Breast epithelium (tissue), 4 donors: ENCODE measurements at regions not wholly inside any gene's neighbourhood (a gene's known extent, or its start where the extent isn't known, plus 50 kb on each side); places are given as distances from the start of the nearest gene placed in this dataset.

Experiments used
- DNase-seq, 2 donors: peaks; one replicate each; pipeline ENCODE4 v3.0.0-alpha.2; 2019; ENCODE audit warnings: low spot score in 2 of 2
- H3K27ac ChIP-seq, 2 donors: fragments of 200-600 bp; sonication (generic) in 1 of 2; one replicate each; pipeline ENCODE4 v1.5.1; 2016 to 2019; ENCODE audit warnings: mild to moderate bottlenecking in 1 of 2
- H3K27me3 ChIP-seq, 2 donors: fragments of 200-600 bp; sonication (generic) in 1 of 2; one replicate each; pipeline versions ENCODE4 v1.5.1 to v1.6.0; 2017 to 2019; ENCODE audit warnings: control low read depth in 1 of 2, mild to moderate bottlenecking in 1 of 2
- H3K36me3 ChIP-seq: fragments of 200-600 bp; one replicate; pipeline ENCODE4 v1.5.1; 2019
- H3K4me1 ChIP-seq, 2 donors: fragments of 200-600 bp; sonication (generic); one replicate each; pipeline ENCODE4 v1.5.1; 2016 to 2019; ENCODE audit warnings: control low read depth in 1 of 2
- H3K4me3 ChIP-seq, 3 donors: fragments of 200-600 bp; sonication (generic); 1 replicate in 2 of 3; 2 replicates in 1 of 3; pipeline ENCODE4 v1.5.1; 2016 to 2019; ENCODE audit warnings: mild to moderate bottlenecking in 3 of 3, moderate library complexity in 2 of 3
- H3K9me3 ChIP-seq, 2 donors: fragments of 200-600 bp; sonication (generic) in 1 of 2; one replicate each; pipeline ENCODE4 v1.5.1; 2016 to 2019; ENCODE audit warnings: control low read depth in 1 of 2
- CTCF ChIP-seq, 3 donors: fragments of 450-650 bp; IDR thresholded peaks; one replicate each; pipeline ENCODE4 v1.5.1; 2016 to 2017; ENCODE audit warnings: antibody characterized with exemption in 3 of 3, mild to moderate bottlenecking in 3 of 3, moderate library complexity in 3 of 3
- POLR2A ChIP-seq: fragments of 450-650 bp; IDR thresholded peaks from one replicate; pipeline ENCODE4 v1.6.1; 2016; ENCODE audit warnings: antibody characterized with exemption, mild to moderate bottlenecking, moderate library complexity
- POLR2AphosphoS5 ChIP-seq, 3 donors: sonication (generic); formaldehyde crosslinking; IDR thresholded peaks; one replicate each; pipeline ENCODE4 v1.6.1; 2017; ENCODE audit warnings: antibody characterized with exemption in 3 of 3
- intact Hi-C: fragments of 100-400 bp; cut with DNase I; formaldehyde crosslinking; loops from one replicate; pipeline ENCODE4 v1.15.1; 2023; ENCODE audit warnings: low total_unique reads

GRCh38 chr5:166906991-166907713 is 1384.3 kb upstream of the WWC1 start:
- H3K4me1 ChIP-seq = no peaks in the 10 kb centered on the region
- no peaks in the 10 kb centered on the region for H3K27me3 ChIP-seq
- H3K9me3 ChIP-seq = no peaks in the 10 kb centered on the region
- TF ChIP-seq CTCF (IDR thresholded peaks at IDR 0.05) (no peak), POLR2AphosphoS5 (IDR thresholded peaks at IDR 0.05) (no peak), POLR2A (no peak)
- no peak for DNase-seq
- no peaks in the 10 kb centered on the region for H3K36me3 ChIP-seq
- intact Hi-C loops = no loop called here
- H3K4me3 ChIP-seq = no peak overlapping the region
- no peak overlapping the region for H3K27ac ChIP-seq

GRCh38 chr5:166909040-166909439 is 1382.4 kb upstream of the WWC1 start:
- no peaks in the 10 kb centered on the region for H3K27me3 ChIP-seq
- intact Hi-C loops = no loop called here
- no peaks in the 10 kb centered on the region for H3K9me3 ChIP-seq
- H3K36me3 ChIP-seq = no peaks in the 10 kb centered on the region
- H3K27ac ChIP-seq = no peak overlapping the region
- no peak overlapping the region for H3K4me3 ChIP-seq
- TF ChIP-seq POLR2A (no peak), CTCF (IDR thresholded peaks at IDR 0.05) (no peak), POLR2AphosphoS5 (IDR thresholded peaks at IDR 0.05) (no peak)
- DNase-seq = no peak
- no peaks in the 10 kb centered on the region for H3K4me1 ChIP-seq

- no peak for DNase-seq
- no peak for TF ChIP-seq POLR2A
- no peak for TF ChIP-seq POLR2AphosphoS5 (IDR thresholded peaks at IDR 0.05)
- no peak for TF ChIP-seq CTCF (IDR thresholded peaks at IDR 0.05)
These were observed 1381.5 kb upstream of the WWC1 start for GRCh38 chr5:166909926-166910325.

GRCh38 chr5:166910995-166911394 is 1380.5 kb upstream of the WWC1 start:
- Histone ChIP-seq H3K9me3 (no peaks in the 10 kb centered on the region), H3K36me3 (no peaks in the 10 kb centered on the region), H3K4me1 (no peaks in the 10 kb centered on the region), H3K27ac (no peak overlapping the region), H3K27me3 (no peaks in the 10 kb centered on the region), H3K4me3 (no peak overlapping the region)
- TF ChIP-seq CTCF (IDR thresholded peaks at IDR 0.05) (no peak), POLR2A (no peak), POLR2AphosphoS5 (IDR thresholded peaks at IDR 0.05) (no peak)
- intact Hi-C loops = no loop called here
- DNase-seq = no peak

More at GRCh38 chr5:166909926-166910325, 1381.5 kb upstream of the WWC1 start:
- no peak overlapping the region for H3K27ac ChIP-seq
- intact Hi-C loops = no loop called here
- H3K4me3 ChIP-seq = no peak overlapping the region
- no peaks in the 10 kb centered on the region for H3K36me3 ChIP-seq
- H3K9me3 ChIP-seq = no peaks in the 10 kb centered on the region
- H3K4me1 ChIP-seq = no peaks in the 10 kb centered on the region
- H3K27me3 ChIP-seq = no peaks in the 10 kb centered on the region

GRCh38 chr5:166916021-166916420 is 1375.4 kb upstream of the WWC1 start:
- DNase-seq = no peak
- TF ChIP-seq POLR2AphosphoS5 (IDR thresholded peaks at IDR 0.05) = no peak
- no peak for TF ChIP-seq POLR2A
- no peak for TF ChIP-seq CTCF (IDR thresholded peaks at IDR 0.05)
- H3K4me3 ChIP-seq = no peak overlapping the region
- H3K36me3 ChIP-seq = no peaks in the 10 kb centered on the region
- H3K27me3 ChIP-seq = no peaks in the 10 kb centered on the region
- intact Hi-C loops = no loop called here
- no peaks in the 10 kb centered on the region for H3K4me1 ChIP-seq
- H3K27ac ChIP-seq = no peak overlapping the region
- no peaks in the 10 kb centered on the region for H3K9me3 ChIP-seq
